ENCODE measurements at regions not wholly inside any gene's neighbourhood (a gene's known extent, or its start where the extent isn't known, plus 50 kb on each side); places are given as distances from the start of the nearest gene placed in this dataset.

- TF ChIP-seq CTCF (optimal IDR thresholded peaks at IDR 0.05 in 1 of 3, IDR thresholded peaks at IDR 0.05 in 1 of 3, conservative IDR thresholded peaks at IDR 0.05 in 1 of 3; ENCODE audit: extremely low read depth in 1 of 3, insufficient read depth in 2 of 3, low read length in 3 of 3) = no peak
- TF ChIP-seq EZH2 (IDR thresholded peaks at IDR 0.05; ENCODE audit: low read length) = peak; percentile 63
Observed at GRCh38 chr9:126222363-126222834, 104.2 kb upstream of the MVB12B start.
